ENCODE measurements at regions not wholly inside any gene's neighbourhood (a gene's known extent, or its start where the extent isn't known, plus 50 kb on each side); places are given as distances from the start of the nearest gene placed in this dataset.
"Not testable (repeated sequence)": the region's sequence is repeated elsewhere in the genome, so short reads cannot be mapped to it uniquely, and the experiment has no call there.

- DNase-seq = not testable (repeated sequence)
Observed at GRCh38 chr21:6428498-6429092, 4092.8 kb upstream of the TPTE start.

GRCh38 chr21:6429924-6430323 is 4091.5 kb upstream of the TPTE start:
- not testable (repeated sequence) for DNase-seq

- not testable (repeated sequence) for DNase-seq
Observed at GRCh38 chr21:6433149-6433548, 4088.2 kb upstream of the TPTE start.

- not testable (repeated sequence) for DNase-seq
Observed at GRCh38 chr21:6436205-6436604, 4085.2 kb upstream of the TPTE start.

GRCh38 chr21:6436971-6437833 is 4084.2 kb upstream of the TPTE start:
- not testable (repeated sequence) for DNase-seq

GRCh38 chr21:6437834-6438187 is 4083.6 kb upstream of the TPTE start:
- DNase-seq = not testable (repeated sequence)

GRCh38 chr21:6439058-6439457 is 4082.3 kb upstream of the TPTE start:
- not testable (repeated sequence) for DNase-seq

GRCh38 chr21:6454648-6455340 is 4066.6 kb upstream of the TPTE start:
- not testable (repeated sequence) for DNase-seq

GRCh38 chr21:6456011-6456661 is 4065.2 kb upstream of the TPTE start:
- DNase-seq = not testable (repeated sequence)

GRCh38 chr21:6459761-6460160 is 4061.6 kb upstream of the TPTE start:
- DNase-seq = not testable (repeated sequence)

GRCh38 chr21:6461358-6461757 is 4060.0 kb upstream of the TPTE start:
- DNase-seq = not testable (repeated sequence)

GRCh38 chr21:6464419-6464818 is 4057.0 kb upstream of the TPTE start:
- DNase-seq = not testable (repeated sequence)

GRCh38 chr21:6466081-6466698 is 4055.2 kb upstream of the TPTE start:
- not testable (repeated sequence) for DNase-seq

- DNase-seq = not testable (repeated sequence)
Observed at GRCh38 chr21:6466707-6467106, 4054.7 kb upstream of the TPTE start.

- not testable (repeated sequence) for DNase-seq
Observed at GRCh38 chr21:6467189-6467774, 4054.1 kb upstream of the TPTE start.

GRCh38 chr21:6467907-6468306 is 4053.5 kb upstream of the TPTE start:
- not testable (repeated sequence) for DNase-seq

- not testable (repeated sequence) for DNase-seq
Observed at GRCh38 chr21:6468331-6468860, 4053.0 kb upstream of the TPTE start.

- not testable (repeated sequence) for DNase-seq
Observed at GRCh38 chr21:6474250-6474968, 4047.0 kb upstream of the TPTE start.

GRCh38 chr21:6481116-6481515 is 4040.3 kb upstream of the TPTE start:
- not testable (repeated sequence) for DNase-seq

- DNase-seq = not testable (repeated sequence)
Observed at GRCh38 chr21:6482616-6483015, 4038.8 kb upstream of the TPTE start.

- not testable (repeated sequence) for DNase-seq
Observed at GRCh38 chr21:6483645-6484044, 4037.7 kb upstream of the TPTE start.
